ENCODE measurements at regions not wholly inside any gene's neighbourhood (a gene's known extent, or its start where the extent isn't known, plus 50 kb on each side); places are given as distances from the start of the nearest gene placed in this dataset.
"Not testable (repeated sequence)": the region's sequence is repeated elsewhere in the genome, so short reads cannot be mapped to it uniquely, and the experiment has no call there.

DNA sequence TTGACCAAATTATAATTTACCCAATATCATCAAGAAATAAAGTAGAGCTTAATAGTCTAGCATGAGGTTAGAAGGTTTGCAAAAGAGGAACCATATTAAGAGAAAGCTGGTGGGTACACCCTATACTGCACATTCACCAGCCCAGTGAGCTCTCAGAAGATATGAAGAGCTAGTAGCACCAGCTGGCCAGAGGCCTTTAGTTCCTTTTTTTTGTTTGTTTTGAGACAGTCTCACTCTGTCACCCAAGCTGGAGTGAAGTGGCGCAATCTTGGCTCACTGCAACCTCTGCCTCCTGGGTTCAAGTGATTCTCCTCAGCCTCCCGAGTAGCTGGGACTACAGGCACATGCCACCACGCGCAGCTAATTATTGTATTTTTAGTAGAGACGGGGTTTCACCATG, 1183.5 kb upstream of the CHAC2 start:
- TF ChIP-seq, protein P1, sequence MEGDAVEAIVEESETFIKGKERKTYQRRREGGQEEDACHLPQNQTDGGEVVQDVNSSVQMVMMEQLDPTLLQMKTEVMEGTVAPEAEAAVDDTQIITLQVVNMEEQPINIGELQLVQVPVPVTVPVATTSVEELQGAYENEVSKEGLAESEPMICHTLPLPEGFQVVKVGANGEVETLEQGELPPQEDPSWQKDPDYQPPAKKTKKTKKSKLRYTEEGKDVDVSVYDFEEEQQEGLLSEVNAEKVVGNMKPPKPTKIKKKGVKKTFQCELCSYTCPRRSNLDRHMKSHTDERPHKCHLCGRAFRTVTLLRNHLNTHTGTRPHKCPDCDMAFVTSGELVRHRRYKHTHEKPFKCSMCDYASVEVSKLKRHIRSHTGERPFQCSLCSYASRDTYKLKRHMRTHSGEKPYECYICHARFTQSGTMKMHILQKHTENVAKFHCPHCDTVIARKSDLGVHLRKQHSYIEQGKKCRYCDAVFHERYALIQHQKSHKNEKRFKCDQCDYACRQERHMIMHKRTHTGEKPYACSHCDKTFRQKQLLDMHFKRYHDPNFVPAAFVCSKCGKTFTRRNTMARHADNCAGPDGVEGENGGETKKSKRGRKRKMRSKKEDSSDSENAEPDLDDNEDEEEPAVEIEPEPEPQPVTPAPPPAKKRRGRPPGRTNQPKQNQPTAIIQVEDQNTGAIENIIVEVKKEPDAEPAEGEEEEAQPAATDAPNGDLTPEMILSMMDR (IDR thresholded peaks at IDR 0.05): not testable (repeated sequence)
- not testable (repeated sequence) for TF ChIP-seq POLR2A, POLR2AphosphoS5 (IDR thresholded peaks at IDR 0.05)

Data from sigmoid colon (tissue), 4 donors.